ENCODE measurements at regions not wholly inside any gene's neighbourhood (a gene's known extent, or its start where the extent isn't known, plus 50 kb on each side); places are given as distances from the start of the nearest gene placed in this dataset.

DNA sequence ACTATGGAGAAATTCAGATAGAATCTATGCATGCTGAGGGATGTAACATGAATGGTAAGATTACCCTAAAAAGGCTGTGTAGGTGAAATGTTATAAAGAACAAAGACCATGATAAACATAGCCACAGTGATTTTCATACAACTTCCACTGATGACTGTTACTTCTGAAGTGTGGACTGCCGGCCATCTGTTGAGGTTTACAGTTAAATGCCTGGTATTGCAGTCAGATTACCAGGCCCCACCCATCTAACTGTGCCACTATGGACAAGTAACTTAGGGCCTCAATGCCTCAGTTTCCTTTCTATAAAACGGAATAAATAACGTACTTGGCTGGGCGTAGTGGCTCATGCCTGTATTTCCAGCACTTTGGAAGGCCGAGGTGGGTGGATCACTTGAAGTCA, 395.6 kb downstream of the KLF12 start:
- no peak overlapping the region for H3K4me3 ChIP-seq (ENCODE audit: low read length)
- no peaks in the 10 kb centered on the region for H3K36me3 ChIP-seq (ENCODE audit: control insufficient read depth, insufficient read depth, low read length)
- H3K27me3 ChIP-seq (ENCODE audit: control insufficient read depth, insufficient read depth, low read length), result no peaks in the 10 kb centered on the region
- no peak overlapping the region for H3K9ac ChIP-seq (ENCODE audit: low read length)
- H3K4me1 ChIP-seq (ENCODE audit: control insufficient read depth, insufficient read depth, low read length), result no peaks in the 10 kb centered on the region
- H3K9me3 ChIP-seq (ENCODE audit: control insufficient read depth, low read length), result no peaks in the 10 kb centered on the region

DNA sequence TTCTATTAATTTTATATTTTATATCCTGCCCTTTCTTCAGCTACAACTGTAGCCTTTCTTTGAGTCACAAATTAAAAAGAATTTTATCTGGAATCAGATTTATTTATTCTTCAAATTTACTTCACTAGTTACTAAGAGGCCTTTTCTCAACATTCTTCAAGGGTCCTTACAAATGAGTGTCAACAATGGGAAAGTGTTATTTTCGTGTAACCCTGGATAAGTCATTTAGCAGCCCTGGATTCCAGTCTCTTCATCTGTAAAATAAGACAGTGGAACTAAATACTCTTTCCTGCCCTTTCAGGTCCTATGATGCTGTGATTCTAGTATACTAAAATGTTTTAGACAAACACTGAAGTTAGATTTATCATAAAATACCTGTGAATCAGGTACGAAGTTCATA, 397.0 kb downstream of the KLF12 start:
- Histone ChIP-seq H3K9me3 (ENCODE audit: control insufficient read depth, low read length) (no peaks in the 10 kb centered on the region), H3K4me1 (ENCODE audit: control insufficient read depth, insufficient read depth, low read length) (no peaks in the 10 kb centered on the region), H3K36me3 (ENCODE audit: control insufficient read depth, insufficient read depth, low read length) (no peaks in the 10 kb centered on the region)

DNA sequence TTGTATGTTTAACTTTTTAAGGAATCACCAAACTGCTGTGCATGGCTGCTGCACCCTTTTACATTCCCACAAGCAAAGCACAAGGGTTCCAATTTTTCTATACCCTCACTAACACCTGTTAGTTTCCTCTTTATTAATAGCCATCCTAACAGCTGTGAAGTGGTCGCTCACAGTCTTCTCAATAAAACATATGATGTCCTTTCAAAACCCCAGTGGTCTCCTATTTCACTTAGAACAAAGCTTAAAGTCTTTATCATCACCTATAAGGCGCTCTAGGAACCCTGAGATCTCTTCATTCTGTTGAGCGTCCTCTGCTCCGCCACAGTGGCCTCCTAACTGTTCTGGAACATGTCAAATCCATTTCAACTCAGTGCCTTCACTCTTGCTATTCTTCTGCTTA, 400.5 kb downstream of the KLF12 start:
- Histone ChIP-seq H3K4me3 (ENCODE audit: low read length) (no peak overlapping the region), H3K36me3 (ENCODE audit: control insufficient read depth, insufficient read depth, low read length) (no peaks in the 10 kb centered on the region), H3K9ac (ENCODE audit: low read length) (no peak overlapping the region), H3K9me3 (ENCODE audit: control insufficient read depth, low read length) (no peaks in the 10 kb centered on the region), H3K4me1 (ENCODE audit: control insufficient read depth, insufficient read depth, low read length) (no peaks in the 10 kb centered on the region), H3K27me3 (ENCODE audit: control insufficient read depth, insufficient read depth, low read length) (no peaks in the 10 kb centered on the region)

More for the DNA sequence above, 397.0 kb downstream of the KLF12 start:
- Histone ChIP-seq H3K9ac (ENCODE audit: low read length) (no peak overlapping the region), H3K27me3 (ENCODE audit: control insufficient read depth, insufficient read depth, low read length) (no peaks in the 10 kb centered on the region), H3K4me3 (ENCODE audit: low read length) (no peak overlapping the region)

DNA sequence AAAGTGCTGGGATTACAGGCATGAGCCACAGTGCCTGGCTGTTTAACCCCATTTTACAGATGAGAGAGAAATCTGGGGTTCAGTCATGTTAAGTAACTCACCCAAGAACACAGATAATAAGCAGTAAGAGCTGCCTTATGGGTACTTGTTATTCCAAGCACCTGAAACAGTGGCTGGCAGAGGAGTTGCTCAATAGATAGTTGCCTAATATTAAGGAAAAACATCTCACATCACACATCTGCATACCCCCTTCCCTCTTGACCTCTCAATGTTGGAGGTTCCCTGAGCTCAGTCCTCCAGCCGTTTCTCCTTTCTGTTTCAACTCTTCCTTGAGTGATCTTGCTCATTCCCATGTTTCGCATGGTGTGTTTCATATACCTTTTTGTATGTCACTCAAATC, 401.9 kb downstream of the KLF12 start:
- Histone ChIP-seq H3K9me3 (ENCODE audit: control insufficient read depth, low read length) (no peaks in the 10 kb centered on the region), H3K9ac (ENCODE audit: low read length) (no peak overlapping the region), H3K4me3 (ENCODE audit: low read length) (no peak overlapping the region), H3K36me3 (ENCODE audit: control insufficient read depth, insufficient read depth, low read length) (no peaks in the 10 kb centered on the region), H3K4me1 (ENCODE audit: control insufficient read depth, insufficient read depth, low read length) (no peaks in the 10 kb centered on the region), H3K27me3 (ENCODE audit: control insufficient read depth, insufficient read depth, low read length) (no peaks in the 10 kb centered on the region)

DNA sequence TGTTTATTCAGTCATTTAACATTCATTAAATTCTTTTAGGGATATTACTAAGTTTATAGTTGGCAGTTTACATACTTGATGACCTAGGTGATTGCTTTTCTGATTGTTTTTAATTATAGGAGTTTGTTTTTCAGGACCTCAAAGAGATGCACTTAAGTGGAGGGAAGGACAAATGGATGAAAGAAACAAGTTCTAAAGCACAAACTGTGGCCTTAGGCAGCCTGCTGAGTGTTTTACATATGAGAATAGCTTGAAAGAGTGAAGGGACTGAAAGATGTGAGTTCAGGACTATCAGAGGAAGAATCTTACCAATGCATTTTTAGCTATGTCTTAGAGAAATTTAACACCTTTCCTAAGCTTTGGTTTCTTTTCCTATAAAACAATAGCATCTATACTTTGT, 402.6 kb downstream of the KLF12 start:
- Histone ChIP-seq H3K36me3 (ENCODE audit: control insufficient read depth, insufficient read depth, low read length) (no peaks in the 10 kb centered on the region), H3K9ac (ENCODE audit: low read length) (no peak overlapping the region), H3K4me3 (ENCODE audit: low read length) (no peak overlapping the region), H3K4me1 (ENCODE audit: control insufficient read depth, insufficient read depth, low read length) (no peaks in the 10 kb centered on the region), H3K27me3 (ENCODE audit: control insufficient read depth, insufficient read depth, low read length) (no peaks in the 10 kb centered on the region), H3K9me3 (ENCODE audit: control insufficient read depth, low read length) (no peaks in the 10 kb centered on the region)

DNA sequence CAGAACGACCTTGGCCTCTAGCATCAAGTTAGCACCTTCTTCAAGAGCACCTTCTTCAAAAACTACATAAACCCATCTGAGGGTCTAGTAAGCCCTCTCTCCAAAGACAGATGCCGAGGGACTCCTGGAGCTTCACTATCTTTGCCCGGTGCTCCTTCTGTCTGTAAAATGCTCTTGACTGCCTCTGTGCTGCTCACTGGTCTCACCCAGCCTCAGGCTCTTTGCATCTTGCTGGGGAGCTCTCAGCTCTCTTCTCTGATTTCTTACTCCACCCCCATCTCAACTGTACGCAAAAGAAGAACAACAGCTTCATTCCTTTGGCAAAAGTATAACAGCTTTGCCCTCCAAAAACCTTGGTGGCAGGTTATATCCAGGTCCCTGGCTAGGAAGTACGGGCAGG, 404.2 kb downstream of the KLF12 start:
- H3K4me1 ChIP-seq (ENCODE audit: control insufficient read depth, insufficient read depth, low read length), result no peaks in the 10 kb centered on the region
- H3K4me3 ChIP-seq (ENCODE audit: low read length), result no peak overlapping the region
- H3K9ac ChIP-seq (ENCODE audit: low read length), result no peak overlapping the region
- H3K9me3 ChIP-seq (ENCODE audit: control insufficient read depth, low read length), result no peaks in the 10 kb centered on the region
- no peaks in the 10 kb centered on the region for H3K27me3 ChIP-seq (ENCODE audit: control insufficient read depth, insufficient read depth, low read length)
- no peaks in the 10 kb centered on the region for H3K36me3 ChIP-seq (ENCODE audit: control insufficient read depth, insufficient read depth, low read length)

DNA sequence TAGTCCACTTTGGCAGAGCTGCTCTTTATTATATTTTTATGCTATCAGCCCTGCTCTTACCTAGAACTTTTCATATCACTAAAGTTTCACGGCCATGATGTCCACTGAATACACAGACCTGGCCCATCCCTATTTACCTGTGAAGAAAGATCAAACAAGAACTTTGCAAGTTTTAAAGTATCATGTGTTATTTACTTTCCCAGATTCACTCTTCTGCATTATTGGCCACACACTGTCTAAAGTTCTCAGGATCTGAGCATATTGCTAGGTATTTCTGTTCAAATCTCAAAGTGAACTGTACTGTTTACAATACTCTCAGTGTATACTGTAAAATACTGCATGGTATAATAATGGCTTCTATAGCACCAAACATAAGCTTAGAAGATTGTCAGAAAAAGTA, 405.2 kb downstream of the KLF12 start:
- H3K9me3 ChIP-seq (ENCODE audit: control insufficient read depth, low read length), result no peaks in the 10 kb centered on the region
- H3K27me3 ChIP-seq (ENCODE audit: control insufficient read depth, insufficient read depth, low read length), result no peaks in the 10 kb centered on the region
- H3K9ac ChIP-seq (ENCODE audit: low read length), result no peak overlapping the region
- no peak overlapping the region for H3K4me3 ChIP-seq (ENCODE audit: low read length)
- no peaks in the 10 kb centered on the region for H3K4me1 ChIP-seq (ENCODE audit: control insufficient read depth, insufficient read depth, low read length)
- H3K36me3 ChIP-seq (ENCODE audit: control insufficient read depth, insufficient read depth, low read length), result no peaks in the 10 kb centered on the region

DNA sequence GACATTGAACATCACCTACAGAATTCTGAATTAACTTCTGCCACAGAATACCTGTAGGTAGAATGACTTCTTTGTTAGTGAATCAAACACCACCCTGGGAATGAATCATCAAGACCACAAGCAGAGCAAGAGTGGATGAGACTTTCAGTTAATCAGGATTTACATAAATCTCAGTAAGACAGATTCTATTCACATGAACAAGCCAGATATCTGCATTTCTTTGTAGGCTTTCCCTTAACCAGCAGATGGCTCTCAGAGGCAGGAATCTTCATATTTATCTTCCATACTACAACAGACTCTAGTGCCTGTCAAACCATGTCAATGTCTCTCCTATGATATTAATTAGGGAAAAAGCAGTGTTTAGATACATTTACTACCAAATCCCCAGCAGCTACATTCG, 412.1 kb downstream of the KLF12 start:
- no peak overlapping the region for H3K4me3 ChIP-seq (ENCODE audit: low read length)

DNA sequence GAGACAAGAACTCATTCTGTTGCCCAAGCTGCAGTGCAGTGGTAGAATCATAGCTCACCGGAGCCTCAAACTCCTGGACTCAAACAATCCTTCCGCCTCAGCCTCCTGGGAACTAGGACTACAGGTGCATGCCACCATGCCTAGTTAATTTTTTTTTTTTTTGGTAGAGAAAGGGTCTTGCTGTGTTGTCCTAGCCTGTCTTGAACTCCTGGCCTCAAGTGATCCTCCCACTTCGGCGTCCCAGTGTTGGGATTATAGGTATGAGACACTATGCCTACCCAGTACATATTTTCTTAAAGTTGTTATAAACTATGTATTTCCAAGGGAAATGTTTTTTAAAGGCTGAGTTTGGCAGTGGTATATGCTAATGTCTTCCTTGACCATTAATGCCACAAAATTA, 412.6 kb downstream of the KLF12 start:
- no peaks in the 10 kb centered on the region for H3K27me3 ChIP-seq (ENCODE audit: control insufficient read depth, insufficient read depth, low read length)
- H3K9me3 ChIP-seq (ENCODE audit: control insufficient read depth, low read length), result no peaks in the 10 kb centered on the region
- no peak overlapping the region for H3K9ac ChIP-seq (ENCODE audit: low read length)
- no peak overlapping the region for H3K4me3 ChIP-seq (ENCODE audit: low read length)
- peaks cover 16% of the 10 kb centered on the region for H3K4me1 ChIP-seq (ENCODE audit: control insufficient read depth, insufficient read depth, low read length)
- no peaks in the 10 kb centered on the region for H3K36me3 ChIP-seq (ENCODE audit: control insufficient read depth, insufficient read depth, low read length)

More for the DNA sequence above, 412.1 kb downstream of the KLF12 start:
- Histone ChIP-seq H3K9ac (ENCODE audit: low read length) (no peak overlapping the region), H3K4me1 (ENCODE audit: control insufficient read depth, insufficient read depth, low read length) (peaks cover 13% of the 10 kb centered on the region), H3K9me3 (ENCODE audit: control insufficient read depth, low read length) (no peaks in the 10 kb centered on the region), H3K36me3 (ENCODE audit: control insufficient read depth, insufficient read depth, low read length) (no peaks in the 10 kb centered on the region), H3K27me3 (ENCODE audit: control insufficient read depth, insufficient read depth, low read length) (no peaks in the 10 kb centered on the region)

DNA sequence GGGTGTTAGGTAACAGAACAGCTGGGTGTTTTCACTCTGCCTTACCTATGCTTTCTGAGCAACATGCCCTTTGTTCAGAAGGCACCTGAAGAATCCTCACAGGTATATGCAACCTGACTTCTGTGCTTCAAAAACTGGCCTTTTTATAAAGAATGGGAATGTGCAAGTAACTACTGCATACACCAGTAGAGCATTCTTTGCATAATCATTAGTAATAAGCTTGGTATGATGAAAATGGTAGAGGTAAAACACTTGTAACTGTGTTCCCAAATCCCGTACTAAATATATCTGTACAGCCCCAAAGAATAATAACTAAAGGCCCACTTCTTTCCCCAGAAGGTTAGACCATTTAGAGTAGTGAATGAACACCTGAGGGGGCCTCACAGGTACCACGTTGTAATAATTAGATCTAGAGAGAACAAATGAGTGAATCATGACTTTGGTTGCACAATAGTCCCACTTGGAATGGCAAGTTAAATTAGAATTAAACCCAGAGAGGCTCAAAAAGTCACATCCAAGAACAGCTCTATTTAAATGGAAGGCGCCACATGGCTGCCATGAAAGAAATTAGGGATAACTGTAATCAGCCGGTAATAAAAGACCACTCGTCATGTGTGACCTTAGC, 413.9 kb downstream of the KLF12 start:
- Histone ChIP-seq H3K4me3 (ENCODE audit: low read length) (no peak overlapping the region), H3K36me3 (ENCODE audit: control insufficient read depth, insufficient read depth, low read length) (no peaks in the 10 kb centered on the region), H3K27me3 (ENCODE audit: control insufficient read depth, insufficient read depth, low read length) (no peaks in the 10 kb centered on the region), H3K9me3 (ENCODE audit: control insufficient read depth, low read length) (no peaks in the 10 kb centered on the region), H3K9ac (ENCODE audit: low read length) (no peak overlapping the region), H3K4me1 (ENCODE audit: control insufficient read depth, insufficient read depth, low read length) (peaks cover 25% of the 10 kb centered on the region)

DNA sequence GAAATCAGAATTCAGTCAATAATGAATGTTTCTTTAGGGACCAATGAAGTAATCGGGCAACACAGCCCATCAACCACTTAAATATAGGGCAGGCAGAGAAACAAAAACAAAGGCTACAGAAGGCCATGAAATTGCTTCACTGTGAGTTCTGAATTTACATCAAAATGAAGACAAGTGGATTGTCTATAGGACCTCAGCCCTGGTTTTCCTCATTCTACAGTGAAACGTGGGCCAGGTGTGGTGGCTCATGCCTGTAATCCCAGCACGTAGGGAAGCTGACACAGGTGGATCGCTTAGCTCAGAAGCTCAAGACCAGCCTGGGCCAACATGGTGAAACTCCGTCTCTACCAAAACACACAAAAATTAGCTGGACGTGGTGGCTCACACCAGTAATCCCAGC, 416.0 kb downstream of the KLF12 start:
- Histone ChIP-seq H3K27me3 (ENCODE audit: control insufficient read depth, insufficient read depth, low read length) (no peaks in the 10 kb centered on the region), H3K9me3 (ENCODE audit: control insufficient read depth, low read length) (no peaks in the 10 kb centered on the region), H3K4me3 (ENCODE audit: low read length) (no peak overlapping the region), H3K4me1 (ENCODE audit: control insufficient read depth, insufficient read depth, low read length) (peaks cover 25% of the 10 kb centered on the region), H3K9ac (ENCODE audit: low read length) (no peak overlapping the region), H3K36me3 (ENCODE audit: control insufficient read depth, insufficient read depth, low read length) (no peaks in the 10 kb centered on the region)

DNA sequence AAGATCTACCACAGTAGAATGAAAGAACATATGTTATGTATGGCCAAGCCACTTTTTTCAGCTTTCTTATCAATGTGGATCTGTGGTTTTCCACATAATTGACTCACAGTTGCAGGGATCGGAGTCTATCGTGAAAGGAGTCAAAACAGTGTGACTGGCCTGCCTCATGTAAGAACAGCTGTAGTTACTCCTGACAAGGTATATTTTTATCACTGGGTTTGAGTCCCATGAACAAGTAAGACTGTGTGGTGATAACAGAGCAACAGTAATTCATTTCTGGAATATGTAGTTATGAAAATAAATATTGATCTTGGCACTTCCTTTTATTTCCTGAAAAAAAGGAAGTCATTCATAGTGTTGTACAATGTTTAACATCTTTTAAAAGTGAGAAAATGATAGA, 416.6 kb downstream of the KLF12 start:
- H3K4me3 ChIP-seq (ENCODE audit: low read length), result no peak overlapping the region
- H3K9ac ChIP-seq (ENCODE audit: low read length), result no peak overlapping the region
- H3K9me3 ChIP-seq (ENCODE audit: control insufficient read depth, low read length), result no peaks in the 10 kb centered on the region
- peaks cover 25% of the 10 kb centered on the region for H3K4me1 ChIP-seq (ENCODE audit: control insufficient read depth, insufficient read depth, low read length)
- no peaks in the 10 kb centered on the region for H3K27me3 ChIP-seq (ENCODE audit: control insufficient read depth, insufficient read depth, low read length)
- H3K36me3 ChIP-seq (ENCODE audit: control insufficient read depth, insufficient read depth, low read length), result no peaks in the 10 kb centered on the region

DNA sequence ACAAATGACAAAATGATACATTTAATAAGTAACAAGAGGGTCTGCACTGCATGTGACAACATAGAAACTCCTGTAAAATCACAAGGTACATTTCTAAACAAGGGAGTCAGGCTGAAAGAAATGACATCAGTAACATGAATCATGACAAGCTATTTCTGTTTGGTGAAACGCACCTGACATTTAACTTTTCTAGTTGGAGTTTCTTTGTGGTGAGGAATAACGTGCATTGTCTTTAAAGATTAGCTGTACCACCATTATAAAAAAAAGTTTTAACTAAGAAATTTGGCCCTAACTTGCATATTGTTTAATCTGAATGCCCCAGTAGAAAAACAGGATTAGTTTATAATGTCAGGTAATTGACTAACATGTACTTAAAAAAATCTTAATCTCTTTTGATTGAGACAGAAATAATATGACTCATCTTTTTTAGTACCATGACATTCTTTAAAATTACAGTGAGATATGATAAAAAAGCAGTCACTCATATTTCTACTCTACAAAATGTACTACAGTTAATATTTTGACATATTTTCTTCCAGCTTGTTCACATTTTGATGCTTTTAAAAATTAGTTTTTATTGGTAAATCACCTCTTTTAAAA, 418.2 kb downstream of the KLF12 start:
- Histone ChIP-seq H3K4me3 (ENCODE audit: low read length) (no peak overlapping the region), H3K27me3 (ENCODE audit: control insufficient read depth, insufficient read depth, low read length) (no peaks in the 10 kb centered on the region), H3K9ac (ENCODE audit: low read length) (peak overlapping the region; percentile 10), H3K36me3 (ENCODE audit: control insufficient read depth, insufficient read depth, low read length) (no peaks in the 10 kb centered on the region), H3K9me3 (ENCODE audit: control insufficient read depth, low read length) (no peaks in the 10 kb centered on the region), H3K4me1 (ENCODE audit: control insufficient read depth, insufficient read depth, low read length) (peaks cover 25% of the 10 kb centered on the region)
